ENCODE measurements at regions not wholly inside any gene's neighbourhood (a gene's known extent, or its start where the extent isn't known, plus 50 kb on each side); places are given as distances from the start of the nearest gene placed in this dataset.

DNA sequence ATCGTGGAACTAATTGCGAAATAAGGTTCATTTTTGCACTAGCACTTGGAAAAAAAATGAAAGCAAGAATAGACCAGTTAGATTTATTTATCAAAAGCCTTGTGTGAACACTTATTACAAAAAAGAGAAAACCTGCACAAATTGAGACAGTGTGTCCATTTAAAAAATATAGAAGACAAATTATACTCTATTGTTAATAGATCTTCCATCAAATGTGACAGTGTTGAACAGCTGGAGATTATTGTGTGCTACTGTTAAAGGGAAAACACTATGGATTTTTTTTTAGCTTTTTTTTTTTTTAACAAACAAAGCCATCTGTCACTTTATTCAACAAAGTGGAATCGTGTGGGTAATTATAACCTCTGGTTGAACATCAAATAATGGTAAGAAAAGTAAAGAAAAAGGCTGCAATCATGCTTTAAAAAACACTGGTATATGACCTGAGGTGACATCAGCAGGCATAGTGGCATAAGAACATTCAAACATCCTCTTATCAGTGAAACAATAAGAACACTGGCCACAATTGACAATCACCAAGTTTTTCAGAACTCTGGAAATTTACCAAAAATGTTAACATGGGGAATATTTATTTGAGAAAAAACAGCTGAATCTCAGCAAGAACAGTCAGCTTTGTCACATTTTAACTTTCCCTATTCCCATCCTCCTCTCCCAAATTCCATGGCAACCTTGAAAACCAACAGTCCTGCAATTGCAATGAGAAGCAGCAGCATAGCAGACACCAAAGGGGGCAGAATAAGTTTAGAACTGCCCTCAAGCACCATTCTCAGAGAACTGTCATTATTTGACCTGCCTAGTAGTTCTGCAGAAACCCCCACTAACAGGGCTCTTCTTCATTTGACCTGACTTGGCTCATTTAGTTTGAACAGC lies 442.3 kb upstream of the MON1B start:
- Histone ChIP-seq H3K9me3 (ENCODE audit: insufficient read depth, low read length) (no peaks in the 10 kb centered on the region), H3K4me3 (ENCODE audit: insufficient read depth, low read length, poor library complexity, severe bottlenecking) (no peak overlapping the region), H3K9ac (ENCODE audit: low read length) (no peak overlapping the region), H2AFZ (ENCODE audit: low read depth, low read length, severe bottlenecking) (no peak overlapping the region), H3K27ac (ENCODE audit: low read depth, low read length) (no peak overlapping the region), H3F3A (ENCODE audit: insufficient read depth) (no peaks in the 10 kb centered on the region), H3K27me3 (ENCODE audit: low read length) (no peaks in the 10 kb centered on the region), H3K9me2 (replicated peaks; ENCODE audit: insufficient read depth, low read length) (no peaks in the 10 kb centered on the region; the same call in 1 of the 2 replicates), H3K36me3 (ENCODE audit: low read length) (no peaks in the 10 kb centered on the region), H4K20me1 (ENCODE audit: low read depth, low read length) (no peaks in the 10 kb centered on the region), H3K4me2 (ENCODE audit: low read depth, low read length, poor library complexity, severe bottlenecking) (no peak overlapping the region), H3K79me2 (ENCODE audit: insufficient read depth, low read length) (no peaks in the 10 kb centered on the region)
- TF ChIP-seq, protein P1, sequence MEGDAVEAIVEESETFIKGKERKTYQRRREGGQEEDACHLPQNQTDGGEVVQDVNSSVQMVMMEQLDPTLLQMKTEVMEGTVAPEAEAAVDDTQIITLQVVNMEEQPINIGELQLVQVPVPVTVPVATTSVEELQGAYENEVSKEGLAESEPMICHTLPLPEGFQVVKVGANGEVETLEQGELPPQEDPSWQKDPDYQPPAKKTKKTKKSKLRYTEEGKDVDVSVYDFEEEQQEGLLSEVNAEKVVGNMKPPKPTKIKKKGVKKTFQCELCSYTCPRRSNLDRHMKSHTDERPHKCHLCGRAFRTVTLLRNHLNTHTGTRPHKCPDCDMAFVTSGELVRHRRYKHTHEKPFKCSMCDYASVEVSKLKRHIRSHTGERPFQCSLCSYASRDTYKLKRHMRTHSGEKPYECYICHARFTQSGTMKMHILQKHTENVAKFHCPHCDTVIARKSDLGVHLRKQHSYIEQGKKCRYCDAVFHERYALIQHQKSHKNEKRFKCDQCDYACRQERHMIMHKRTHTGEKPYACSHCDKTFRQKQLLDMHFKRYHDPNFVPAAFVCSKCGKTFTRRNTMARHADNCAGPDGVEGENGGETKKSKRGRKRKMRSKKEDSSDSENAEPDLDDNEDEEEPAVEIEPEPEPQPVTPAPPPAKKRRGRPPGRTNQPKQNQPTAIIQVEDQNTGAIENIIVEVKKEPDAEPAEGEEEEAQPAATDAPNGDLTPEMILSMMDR (IDR thresholded peaks at IDR 0.05; ENCODE audit: insufficient read depth, low read length, poor library complexity, severe bottlenecking), result no peak
- no peak for TF ChIP-seq EZH2phosphoT487 (conservative IDR thresholded peaks at IDR 0.05; ENCODE audit: low read length)

DNA sequence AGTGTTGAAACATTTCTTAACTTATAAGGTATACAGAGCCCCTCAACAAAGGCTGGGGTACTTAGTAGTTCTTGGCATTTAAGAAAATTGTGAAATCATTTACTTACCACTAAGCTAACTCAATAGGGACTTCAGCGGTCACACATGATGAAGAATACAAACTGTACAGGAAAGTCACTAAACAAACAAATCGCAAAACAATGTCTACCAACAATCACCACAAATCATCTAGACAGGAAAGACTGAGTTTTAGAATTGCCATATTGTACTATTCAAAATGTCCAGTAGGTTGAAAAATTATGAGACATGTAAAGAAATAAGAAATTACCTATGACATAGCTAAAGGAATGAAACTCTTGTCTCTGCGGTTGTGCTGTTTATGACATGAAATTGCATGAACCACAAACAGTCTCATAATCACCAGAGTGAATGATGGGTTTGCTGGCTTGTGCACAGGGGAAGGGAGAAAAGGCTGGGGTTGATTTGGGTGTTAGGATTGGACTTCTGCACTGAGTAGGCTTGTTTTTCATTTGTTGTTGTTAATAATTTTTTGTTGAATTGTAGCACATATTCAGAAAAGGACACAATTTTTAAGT lies 441.1 kb upstream of the MON1B start:
- no peaks in the 10 kb centered on the region for H3K9me3 ChIP-seq (ENCODE audit: insufficient read depth, low read length)
- H3K79me2 ChIP-seq (ENCODE audit: insufficient read depth, low read length), result no peaks in the 10 kb centered on the region
- no peak overlapping the region for H2AFZ ChIP-seq (ENCODE audit: low read depth, low read length, severe bottlenecking)
- H3K27ac ChIP-seq (ENCODE audit: low read depth, low read length), result no peak overlapping the region
- no peak overlapping the region for H3K9ac ChIP-seq (ENCODE audit: low read length)
- no peaks in the 10 kb centered on the region for H3K36me3 ChIP-seq (ENCODE audit: low read length)
- H3K4me2 ChIP-seq (ENCODE audit: low read depth, low read length, poor library complexity, severe bottlenecking), result no peak overlapping the region
- H3F3A ChIP-seq (ENCODE audit: insufficient read depth), result no peaks in the 10 kb centered on the region
- H3K27me3 ChIP-seq (ENCODE audit: low read length), result no peaks in the 10 kb centered on the region
- H3K9me2 ChIP-seq (replicated peaks; ENCODE audit: insufficient read depth, low read length), result no peaks in the 10 kb centered on the region; the same call in 1 of the 2 replicates
- H3K4me3 ChIP-seq (ENCODE audit: insufficient read depth, low read length, poor library complexity, severe bottlenecking), result no peak overlapping the region
- H4K20me1 ChIP-seq (ENCODE audit: low read depth, low read length), result no peaks in the 10 kb centered on the region
- no peak for TF ChIP-seq EZH2phosphoT487 (conservative IDR thresholded peaks at IDR 0.05; ENCODE audit: low read length)
- TF ChIP-seq, protein P1 (IDR thresholded peaks at IDR 0.05; ENCODE audit: insufficient read depth, low read length, poor library complexity, severe bottlenecking), result no peak

DNA sequence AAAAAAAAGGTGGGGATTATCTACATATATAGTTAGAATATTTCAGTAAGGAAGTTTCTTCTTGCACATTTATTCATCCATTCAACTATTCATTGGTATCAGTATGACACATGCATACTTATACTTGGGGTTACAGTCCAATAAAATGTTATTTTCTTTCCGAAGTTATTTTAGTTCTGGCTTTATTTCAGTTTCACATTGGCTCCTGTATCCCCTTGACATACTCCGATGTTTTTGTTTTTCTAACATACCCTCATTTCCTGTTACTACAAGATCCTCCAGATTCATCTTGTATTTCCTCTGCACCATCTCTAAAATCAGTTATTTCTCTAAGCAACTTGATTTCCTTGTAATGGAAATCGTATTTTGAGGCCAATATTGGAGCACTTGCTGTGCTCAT lies 435.5 kb upstream of the MON1B start:
- Histone ChIP-seq H3K36me3 (ENCODE audit: low read length) (no peaks in the 10 kb centered on the region), H3K4me2 (ENCODE audit: low read depth, low read length, poor library complexity, severe bottlenecking) (no peak overlapping the region)

More for the DNA sequence above, 435.5 kb upstream of the MON1B start:
- Histone ChIP-seq H3K79me2 (ENCODE audit: insufficient read depth, low read length) (no peaks in the 10 kb centered on the region), H3K27me3 (ENCODE audit: low read length) (no peaks in the 10 kb centered on the region), H3K9me3 (ENCODE audit: insufficient read depth, low read length) (no peaks in the 10 kb centered on the region), H2AFZ (ENCODE audit: low read depth, low read length, severe bottlenecking) (no peak overlapping the region), H3K4me3 (ENCODE audit: insufficient read depth, low read length, poor library complexity, severe bottlenecking) (no peak overlapping the region), H3K27ac (ENCODE audit: low read depth, low read length) (no peak overlapping the region), H3K9me2 (replicated peaks; ENCODE audit: insufficient read depth, low read length) (no peaks in the 10 kb centered on the region), H4K20me1 (ENCODE audit: low read depth, low read length) (no peaks in the 10 kb centered on the region), H3F3A (ENCODE audit: insufficient read depth) (no peaks in the 10 kb centered on the region), H3K9ac (ENCODE audit: low read length) (no peak overlapping the region)
- no peak for TF ChIP-seq EZH2phosphoT487 (conservative IDR thresholded peaks at IDR 0.05; ENCODE audit: low read length)
- TF ChIP-seq, protein P1 (IDR thresholded peaks at IDR 0.05; ENCODE audit: insufficient read depth, low read length, poor library complexity, severe bottlenecking), result no peak

Measured in SU-DHL-6 (cell line).